Spleen (tissue), 7 donors: ENCODE measurements at regions not wholly inside any gene's neighbourhood (a gene's known extent, or its start where the extent isn't known, plus 50 kb on each side); places are given as distances from the start of the nearest gene placed in this dataset.

Source experiments
- CTCF ChIP-seq, 11 experiments: fragments of 200-600 bp in 7 of 11; fragments of 450-650 bp in 4 of 11; sonication (generic) in 4 of 11; IDR thresholded peaks in 8 of 11; conservative IDR thresholded peaks in 3 of 11; 1 replicate in 7 of 11; 2 replicates in 4 of 11; pipeline versions ENCODE4 v1.4.0 to v1.8.0; 2016 to 2021; ENCODE audit warnings: antibody characterized with exemption in 11 of 11, inconsistent platforms in 4 of 11, mild to moderate bottlenecking in 1 of 11
- POLR2AphosphoS5 ChIP-seq, 3 donors: sonication (generic); formaldehyde crosslinking; IDR thresholded peaks; one replicate each; pipeline ENCODE4 v1.5.1; 2017; ENCODE audit warnings: antibody characterized with exemption in 3 of 3
- donor health status: DM: no; HTN: no; CAD: no; lungs with moderate emphysema.
- donor health status: DM: no; HTN: no; CAD: no.
- donor health status: DM: no; HTN: no; CAD: no.

DNA sequence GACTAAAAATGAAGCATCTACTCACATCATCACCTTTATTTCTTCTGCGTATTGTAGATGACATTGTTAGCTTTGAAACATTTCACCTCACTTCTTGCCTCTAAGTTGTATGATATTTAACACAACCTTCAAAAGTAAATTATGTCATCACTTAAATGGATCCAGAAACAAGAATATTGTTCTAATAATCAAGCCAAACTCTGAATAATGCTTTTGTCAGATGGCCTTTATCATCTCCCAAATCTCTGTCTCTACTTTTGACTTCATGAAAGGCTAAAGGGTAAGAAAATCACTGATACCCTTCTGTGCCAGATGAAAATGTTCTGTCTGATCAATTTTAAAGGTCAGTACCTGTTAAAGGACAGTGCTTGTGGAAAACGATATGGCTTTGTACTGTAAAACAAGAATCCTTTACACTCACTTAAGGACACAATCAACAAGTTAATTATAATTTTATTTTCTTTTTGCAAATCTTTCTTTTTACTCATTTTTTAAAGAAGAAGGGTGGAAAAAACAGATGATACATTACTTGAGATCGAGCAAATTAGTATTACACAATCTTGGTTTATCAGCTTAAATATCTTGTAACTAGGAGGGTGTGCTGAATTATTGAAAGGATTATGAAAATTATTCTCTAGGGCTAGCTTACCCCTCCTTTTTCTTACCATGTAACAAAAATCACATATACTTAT is 309.4 kb upstream of the IGFBP3 start:
- TF ChIP-seq POLR2AphosphoS5 (IDR thresholded peaks at IDR 0.05) (no peak), CTCF (IDR thresholded peaks at IDR 0.05 in 8 of 11, conservative IDR thresholded peaks at IDR 0.05 in 3 of 11) (no peak)
